HG03432 (cell line): ENCODE measurements at regions not wholly inside any gene's neighbourhood (a gene's known extent, or its start where the extent isn't known, plus 50 kb on each side); places are given as distances from the start of the nearest gene placed in this dataset.

Experiments
- ATAC-seq: cut with Tn5 transposase; IDR thresholded peaks from one replicate; pipeline ENCODE4 v1.9.1; 2021; ENCODE audit warnings: mild to moderate bottlenecking, moderate library complexity; ENCODE audit not compliant: unreplicated experiment

DNA sequence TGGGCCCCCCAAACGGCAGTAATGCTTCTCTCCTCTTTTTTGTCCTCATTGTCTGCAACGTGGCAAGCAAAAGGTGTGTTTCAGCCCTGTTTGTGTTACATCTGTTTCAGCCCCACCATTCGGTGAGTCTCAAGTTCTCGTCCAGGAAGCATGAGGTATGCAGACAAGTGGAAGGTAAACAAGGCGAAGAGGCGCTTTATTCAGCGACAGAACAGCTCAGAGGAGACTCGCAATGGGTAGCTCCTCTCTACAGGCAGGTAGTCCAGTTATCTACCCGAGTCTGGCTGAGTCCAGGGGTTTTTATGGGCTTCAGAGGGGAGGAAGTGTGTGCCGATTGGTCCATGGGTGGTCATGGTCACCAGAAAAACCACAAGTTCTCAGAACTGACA, 733.4 kb upstream of the CDH7 start:
- ATAC-seq, result no peak

DNA sequence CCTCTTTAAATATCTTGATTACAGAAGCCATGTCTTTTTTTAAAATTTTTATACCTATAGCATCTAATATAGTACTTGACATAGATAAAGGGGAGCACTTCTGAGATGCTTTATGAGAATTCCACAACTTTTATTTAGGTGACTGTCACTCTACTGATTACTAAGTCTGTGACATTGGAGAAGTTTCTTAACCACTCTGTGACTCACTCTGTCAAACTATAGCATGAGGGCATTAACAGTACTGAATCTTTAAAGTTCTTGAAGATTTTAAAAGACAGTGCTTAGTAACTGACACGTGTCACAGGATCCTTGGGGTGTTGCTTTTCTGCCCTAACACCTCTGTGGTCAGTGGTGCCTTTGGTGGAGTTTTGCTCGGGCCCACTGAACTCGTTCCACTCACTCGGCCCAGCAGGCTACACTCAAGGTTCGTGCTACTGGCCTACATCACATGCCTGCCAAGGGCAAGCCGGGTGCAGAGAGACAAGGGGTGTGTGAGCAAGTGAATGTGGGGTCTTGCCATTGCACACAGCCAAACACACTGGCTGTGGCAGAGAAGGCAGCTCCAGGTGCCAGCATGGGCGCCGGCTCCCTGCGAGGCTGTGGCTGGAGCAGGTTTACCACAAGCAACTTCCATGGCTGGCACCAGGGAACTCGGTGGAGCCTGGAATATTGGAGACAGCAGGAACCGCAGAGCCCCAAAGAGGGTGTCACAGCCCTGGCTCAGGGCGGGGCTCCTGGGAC, 734.0 kb upstream of the CDH7 start:
- ATAC-seq, result no peak

DNA sequence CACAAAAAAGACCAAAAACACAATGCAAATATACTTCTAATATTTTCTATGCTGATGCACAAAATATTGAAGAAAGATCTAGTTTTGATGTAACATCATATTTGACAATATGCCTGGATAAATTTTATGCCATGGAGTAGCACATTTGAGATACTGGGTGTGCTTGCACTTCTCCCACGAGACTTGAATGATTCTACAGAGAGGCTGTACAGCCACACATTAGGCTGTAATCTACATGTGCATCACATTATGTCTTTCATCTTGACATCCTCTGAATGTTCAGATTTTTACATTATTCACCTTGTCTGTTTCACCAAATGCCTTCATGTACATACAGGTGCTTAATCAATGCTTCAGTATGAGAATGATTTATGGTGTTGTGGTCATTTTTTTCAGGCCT, 756.4 kb upstream of the CDH7 start:
- no peak for ATAC-seq

DNA sequence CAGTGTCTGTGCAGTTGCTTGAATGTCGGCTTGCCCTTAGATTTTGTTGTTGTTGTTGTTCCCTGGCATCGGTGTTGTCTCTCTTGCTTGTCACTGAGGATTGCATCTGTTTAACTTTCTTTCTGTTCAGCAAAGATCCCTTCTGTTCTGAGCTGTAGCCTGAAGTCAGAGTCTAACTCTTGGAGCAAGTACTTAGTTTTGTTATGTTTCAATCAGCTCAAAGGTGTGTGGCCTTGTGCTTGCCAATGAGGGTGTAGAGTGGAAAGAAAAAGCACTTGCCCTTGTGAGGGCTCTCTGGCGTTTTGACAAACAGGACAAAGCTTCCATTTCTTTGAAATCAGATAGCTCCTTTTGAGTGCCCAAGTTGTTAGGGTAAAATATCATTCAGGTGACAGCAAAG, 757.1 kb upstream of the CDH7 start:
- no peak for ATAC-seq

- no peak for ATAC-seq
These were observed 758.2 kb upstream of the CDH7 start for GRCh38 chr18:64992654-64993053.

DNA sequence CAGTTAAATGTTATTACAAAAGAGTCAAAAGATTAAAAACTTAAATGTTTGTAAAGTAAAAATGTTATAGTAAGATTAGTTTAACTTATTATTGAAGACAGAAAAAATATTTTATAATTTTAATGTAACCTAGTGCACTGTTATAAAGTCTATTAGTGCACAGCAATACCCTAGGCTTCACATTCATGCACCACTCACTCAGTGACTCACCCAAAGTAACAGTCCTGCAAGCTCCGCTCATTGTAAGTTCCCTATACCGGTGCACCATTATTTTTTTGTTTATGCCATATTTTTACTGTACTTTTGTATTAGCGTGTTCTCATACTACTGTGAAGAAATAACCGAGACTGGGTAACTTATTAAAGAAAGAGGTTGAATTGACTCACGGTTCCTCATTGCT, 759.7 kb upstream of the CDH7 start:
- no peak for ATAC-seq

- ATAC-seq, result no peak
These were observed 763.8 kb upstream of the CDH7 start for GRCh38 chr18:64986906-64987495.

GRCh38 chr18:64983497-64984238, 767.1 kb upstream of the CDH7 start:
- no peak for ATAC-seq

DNA sequence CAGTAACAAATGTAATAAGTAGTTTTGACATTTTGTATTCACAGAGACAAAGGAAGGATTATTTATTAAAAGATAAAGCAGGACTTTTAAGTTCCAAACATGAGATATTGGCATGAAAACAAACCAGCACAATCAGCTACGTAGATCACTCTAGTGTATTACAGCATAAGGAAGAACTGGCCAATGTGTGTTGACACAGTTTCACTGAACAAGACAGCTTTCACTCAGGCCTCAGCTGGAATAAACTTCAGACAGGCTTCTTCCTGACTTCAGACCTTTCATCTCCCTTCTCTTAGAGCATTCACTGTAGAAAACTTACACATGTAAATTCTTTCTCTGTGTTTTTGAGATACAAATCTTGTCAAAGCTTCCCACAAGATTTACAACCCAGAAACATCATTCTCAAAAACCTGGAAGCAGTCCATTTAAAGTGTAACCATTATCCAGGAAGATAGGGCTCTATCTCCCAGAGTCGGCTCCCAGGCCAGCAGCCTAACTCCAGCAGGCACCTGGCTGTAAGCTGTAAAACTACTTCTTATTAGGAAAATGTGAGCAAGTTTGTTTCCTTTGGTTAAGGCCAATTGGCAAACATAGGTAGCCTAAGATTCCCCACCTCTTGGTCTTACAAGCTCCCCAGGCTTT, 768.3 kb upstream of the CDH7 start:
- no peak for ATAC-seq

- ATAC-seq, result no peak
These were observed 768.9 kb upstream of the CDH7 start for GRCh38 chr18:64981915-64982314.

DNA sequence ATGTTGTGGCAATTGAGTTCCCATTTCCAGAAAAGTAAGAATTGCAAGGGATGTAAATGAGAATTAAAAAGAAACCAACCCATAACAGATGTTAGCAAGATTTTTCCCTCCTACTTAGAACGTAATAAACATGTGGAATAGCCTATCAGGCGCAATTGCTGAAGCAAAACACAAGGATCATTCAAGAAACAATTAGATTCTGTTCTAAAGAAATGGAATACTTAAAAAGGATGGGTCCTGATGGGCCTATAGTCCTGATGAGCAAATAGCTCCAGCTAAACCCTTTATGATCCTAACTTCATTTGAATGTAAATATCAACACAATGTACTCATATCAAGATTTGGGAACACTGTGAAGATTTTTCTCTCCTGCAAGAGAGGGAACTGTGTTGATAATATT, 771.0 kb upstream of the CDH7 start:
- ATAC-seq, result no peak

DNA sequence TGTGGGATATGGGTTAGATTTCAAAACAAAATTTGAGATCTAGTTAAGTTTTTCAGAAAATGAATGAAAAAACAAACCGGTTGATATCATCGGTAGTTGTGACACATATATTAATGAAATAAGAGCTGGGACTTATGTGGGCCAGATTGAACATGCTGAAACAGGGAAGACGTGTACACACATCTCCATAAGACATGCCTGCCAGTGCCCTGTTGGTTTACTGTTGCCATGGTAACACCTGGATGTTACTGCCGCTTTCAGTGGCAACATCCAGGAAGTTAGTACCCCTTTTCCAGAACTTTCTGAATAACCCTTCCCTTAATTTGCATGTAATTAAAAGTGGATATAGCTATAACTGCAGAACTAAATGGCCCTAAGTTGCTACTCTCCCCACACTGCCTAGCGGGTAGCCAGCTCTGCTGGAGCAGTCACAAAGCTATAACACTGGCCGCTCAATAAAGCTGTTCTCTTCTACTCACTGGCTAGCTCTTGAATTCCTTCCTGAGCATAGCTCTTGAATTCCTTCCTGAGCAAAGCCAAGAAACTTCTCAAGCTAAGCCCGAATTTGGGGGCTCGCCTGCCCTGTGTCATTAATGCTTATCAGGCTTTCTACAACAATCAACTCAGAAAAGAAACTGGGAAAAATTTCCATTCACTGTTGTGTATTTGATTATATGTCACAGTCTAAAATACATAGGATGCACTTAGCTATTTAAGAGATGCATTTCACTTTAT, 776.3 kb upstream of the CDH7 start:
- no peak for ATAC-seq

DNA sequence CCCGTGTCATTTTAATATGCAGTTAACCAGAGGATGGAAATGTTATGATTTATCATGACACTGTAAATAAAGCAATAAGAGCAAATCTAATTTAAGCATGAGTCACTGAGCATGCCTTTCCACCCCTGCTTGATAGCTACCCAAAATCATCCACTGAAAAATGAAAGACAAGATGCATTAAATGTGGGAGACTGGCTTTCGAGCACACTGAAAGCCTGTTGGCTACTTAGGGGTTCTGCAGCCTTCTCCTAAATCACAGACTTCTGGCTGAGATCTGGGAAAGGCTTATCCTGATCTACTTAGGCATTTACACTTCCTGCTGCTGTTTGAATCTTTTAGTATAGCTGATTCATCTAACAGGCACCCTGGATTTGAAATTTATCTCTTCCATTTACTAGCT, 778.3 kb upstream of the CDH7 start:
- no peak for ATAC-seq

DNA sequence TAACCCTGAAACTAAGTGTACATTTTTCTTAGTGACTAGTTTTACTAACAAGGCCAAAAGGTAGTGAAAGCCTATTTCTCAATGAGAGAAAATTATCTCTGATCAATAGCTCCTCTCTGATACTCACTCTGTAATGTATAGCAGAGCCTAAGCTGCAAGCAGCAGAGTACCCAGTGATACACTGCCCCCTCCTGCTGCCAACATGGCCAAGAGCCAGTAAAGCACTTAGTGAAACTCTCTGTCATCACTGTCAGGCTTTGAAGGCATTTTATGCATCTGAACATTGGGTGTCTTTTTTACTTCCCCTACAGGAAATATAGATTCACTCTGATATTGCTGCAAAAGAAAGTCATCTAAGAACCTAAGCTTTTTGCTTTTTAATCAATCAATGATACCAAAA, 784.1 kb upstream of the CDH7 start:
- no peak for ATAC-seq

GRCh38 chr18:64956465-64956864, 794.3 kb upstream of the CDH7 start:
- no peak for ATAC-seq

- ATAC-seq, result no peak
These were observed 800.9 kb upstream of the CDH7 start for GRCh38 chr18:64949885-64950284.

GRCh38 chr18:64936671-64937070, 787.8 kb upstream of the LINC00305 start:
- ATAC-seq, result no peak

- no peak for ATAC-seq
These were observed 780.1 kb upstream of the LINC00305 start for GRCh38 chr18:64929036-64929435.

- ATAC-seq, result no peak
These were observed 771.2 kb upstream of the LINC00305 start for GRCh38 chr18:64919971-64920570.

DNA sequence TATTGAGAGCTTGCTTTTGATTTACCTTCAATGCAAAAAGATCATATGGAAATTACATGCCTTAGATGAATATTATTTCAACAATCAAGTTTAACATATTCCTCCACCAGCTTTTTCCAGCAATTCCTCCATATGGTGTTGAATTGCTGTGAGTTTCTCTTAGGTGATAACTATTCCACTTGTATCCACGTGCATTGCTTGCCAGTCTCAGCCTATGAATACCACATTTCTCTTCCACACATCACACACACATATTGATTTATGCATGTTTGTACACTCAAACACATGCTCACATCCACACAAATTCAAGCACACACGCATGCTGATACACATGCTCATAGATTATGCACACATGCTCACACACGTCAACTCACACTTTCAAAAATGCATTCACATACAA, 770.0 kb upstream of the LINC00305 start:
- no peak for ATAC-seq

GRCh38 chr18:64893349-64893748, 744.5 kb upstream of the LINC00305 start:
- no peak for ATAC-seq
